B cell (primary cell): ENCODE measurements at regions not wholly inside any gene's neighbourhood (a gene's known extent, or its start where the extent isn't known, plus 50 kb on each side); places are given as distances from the start of the nearest gene placed in this dataset.

Source experiments
- ATAC-seq: fragments of 200-7000 bp; cut with Tn5 transposase; one replicate; pipeline ENCODE4 v1.10.0; 2021; ENCODE audit warnings: low read depth, mild to moderate bottlenecking, moderate number of reproducible peaks, moderate library complexity
- CTCF ChIA-PET: fragments of 350-600 bp; sonication (Branson Sonifier 250); formaldehyde crosslinking; loops from one replicate; lab custom pipeline; 2021; ENCODE audit warnings: antibody characterized with exemption, inconsistent platforms; lab: Charles Lee
- POLR2A ChIA-PET: fragments of 350-600 bp; sonication (Branson Sonifier 250); formaldehyde crosslinking; loops from one replicate; lab custom pipeline; 2021; ENCODE audit warnings: antibody characterized with exemption; lab: Charles Lee
- DNase-seq: peaks from one replicate; pipeline ENCODE4 v3.0.0; 2013
- H2AFZ ChIP-seq: 2 replicates; pipeline ENCODE4 v1.6.1; 2012; ENCODE audit warnings: mild to moderate bottlenecking, low read depth, low read length; ENCODE audit not compliant: insufficient read depth, poor library complexity, severe bottlenecking
- H3K27ac ChIP-seq, 2 donors: 1 replicate in 1 of 2; 2 replicates in 1 of 2; pipeline ENCODE4 v1.5.1; 2012 to 2013; ENCODE audit warnings: low read length in 2 of 2, mild to moderate bottlenecking in 2 of 2, moderate library complexity in 1 of 2
- H3K27me3 ChIP-seq, 4 experiments: fragments of 200-600 bp in 1 of 4; sonication (generic) in 1 of 4; replicated peaks in 1 of 4; 1 replicate in 2 of 4; 2 replicates in 2 of 4; pipeline versions ENCODE4 v1.6.1 to v1.7.0; 2013 to 2016; ENCODE audit warnings: low read length in 3 of 4, mild to moderate bottlenecking in 2 of 4, mixed read lengths in 1 of 4, moderate library complexity in 1 of 4; ENCODE audit not compliant: insufficient read depth in 4 of 4, control insufficient read depth in 3 of 4; ENCODE audit errors: control extremely low read depth in 1 of 4
- H3K36me3 ChIP-seq, 2 experiments: replicated peaks in 1 of 2; 1 replicate in 1 of 2; 2 replicates in 1 of 2; pipeline versions ENCODE4 v1.6.1 to v1.7.1; 2013; ENCODE audit warnings: low read length in 1 of 2; ENCODE audit not compliant: insufficient read depth in 2 of 2, control insufficient read depth in 1 of 2; ENCODE audit errors: control extremely low read depth in 1 of 2, extremely low read depth in 1 of 2
- H3K4me1 ChIP-seq, 2 donors: fragments of 200-600 bp in 1 of 2; sonication (generic) in 1 of 2; 1 replicate in 1 of 2; 2 replicates in 1 of 2; pipeline versions ENCODE4 v1.5.1 to v1.6.1; 2013 to 2017; ENCODE audit warnings: low read length in 2 of 2; ENCODE audit not compliant: control insufficient read depth in 2 of 2, insufficient read depth in 2 of 2
- H3K4me2 ChIP-seq: replicated peaks from 2 replicates; pipeline ENCODE3; 2012; ENCODE audit warnings: mild to moderate bottlenecking, low read depth, low read length; ENCODE audit not compliant: poor library complexity, severe bottlenecking
- H3K4me3 ChIP-seq, 5 experiments: fragments of 200-600 bp in 1 of 5; sonication (generic) in 1 of 5; 1 replicate in 3 of 5; 2 replicates in 2 of 5; pipeline versions ENCODE4 v1.5.1 to v1.7.0; 2011 to 2016; ENCODE audit warnings: low read length in 4 of 5, mild to moderate bottlenecking in 4 of 5, low read depth in 2 of 5, control low read depth in 1 of 5, moderate library complexity in 1 of 5; ENCODE audit not compliant: insufficient read depth in 1 of 5; ENCODE audit errors: control extremely low read depth in 1 of 5, extremely low read depth in 1 of 5
- H3K79me2 ChIP-seq: fragments of 200-600 bp; sonication (generic); one replicate; pipeline ENCODE4 v1.6.0; 2016; ENCODE audit warnings: low read length; ENCODE audit not compliant: control insufficient read depth, insufficient read depth
- H3K9ac ChIP-seq: fragments of 200-600 bp; sonication (generic); 2 replicates; pipeline ENCODE4 v1.6.1; 2017; ENCODE audit warnings: mild to moderate bottlenecking, low read length, moderate library complexity
- H3K9me3 ChIP-seq, 3 donors: one replicate each; pipeline versions ENCODE4 v1.6.1 to v1.7.1; 2013; ENCODE audit warnings: low read length in 2 of 3; ENCODE audit not compliant: control insufficient read depth in 2 of 3, insufficient read depth in 1 of 3; ENCODE audit errors: control extremely low read depth in 1 of 3
- H4K20me1 ChIP-seq: 2 replicates; pipeline ENCODE4 v1.6.0; 2012; ENCODE audit warnings: mild to moderate bottlenecking, low read length; ENCODE audit not compliant: insufficient read depth, control insufficient read depth, poor library complexity, severe bottlenecking
- H3K27ac Mint-ChIP-seq: one replicate; pipeline ENCODE4 v1.8.0; 2021; ENCODE audit warnings: mixed read lengths
- H3K27me3 Mint-ChIP-seq: one replicate; pipeline ENCODE4 v1.8.0; 2021; ENCODE audit warnings: mixed read lengths
- H3K4me1 Mint-ChIP-seq: one replicate; pipeline ENCODE4 v1.8.0; 2021; ENCODE audit warnings: mixed read lengths
- H3K4me3 Mint-ChIP-seq: one replicate; pipeline ENCODE4 v1.8.0; 2021; ENCODE audit warnings: mixed read lengths
- H3K9me3 Mint-ChIP-seq: one replicate; pipeline ENCODE4 v1.8.0; 2022; ENCODE audit warnings: mixed read lengths; ENCODE audit not compliant: insufficient read depth
- EZH2 ChIP-seq: IDR thresholded peaks from 2 replicates; pipeline ENCODE4 v1.6.1; 2012; ENCODE audit warnings: borderline replicate concordance, low read depth, mild to moderate bottlenecking, moderate library complexity, low read length; ENCODE audit not compliant: insufficient read depth, poor library complexity, severe bottlenecking
- WGBS: methylation state at CpG from one replicate; pipeline ENCODE4 v1.1.5; 2013; ENCODE audit warnings: missing lambda C conversion rate; ENCODE audit not compliant: insufficient coverage; 5-methylcytosine and 5-hydroxymethylcytosine counted together
- intact Hi-C: fragments of 100-400 bp; cut with micrococcal nuclease; formaldehyde crosslinking; loops from one replicate; pipeline ENCODE4 v1.10.0; 2022
- TF ChIP-seq, protein P1 (sequence below): fragments of 200-600 bp; IDR thresholded peaks from one replicate; pipeline ENCODE4 v1.8.0; 2022; ENCODE audit warnings: antibody characterized with exemption, mild to moderate bottlenecking

- Histone ChIP-seq H3K9ac (no peak overlapping the region), H3K27me3 (no peaks in the 10 kb centered on the region), H3K79me2 (no peaks in the 10 kb centered on the region), H3K4me3 (no peak overlapping the region), H3K4me1 (no peaks in the 10 kb centered on the region), H2AFZ (no peak overlapping the region), H3K36me3 (no peaks in the 10 kb centered on the region), H3K27ac (no peak overlapping the region), H4K20me1 (no peaks in the 10 kb centered on the region), H3K4me2 (no peak overlapping the region), H3K9me3 (no peaks in the 10 kb centered on the region)
- Mint-ChIP-seq H3K9me3 (no peaks in the 10 kb centered on the region), H3K27me3 (peaks cover 3% of the 10 kb centered on the region), H3K27ac (no peak overlapping the region), H3K4me3 (no peak overlapping the region), H3K4me1 (no peaks in the 10 kb centered on the region)
- WGBS, result no CpG with 5 or more reads among the region's 1 CpG
- POLR2A ChIA-PET, result no interaction called here
- intact Hi-C loops, result no loop called here
- ATAC-seq (no peak), DNase-seq (no peak)
- TF ChIP-seq, protein P1, sequence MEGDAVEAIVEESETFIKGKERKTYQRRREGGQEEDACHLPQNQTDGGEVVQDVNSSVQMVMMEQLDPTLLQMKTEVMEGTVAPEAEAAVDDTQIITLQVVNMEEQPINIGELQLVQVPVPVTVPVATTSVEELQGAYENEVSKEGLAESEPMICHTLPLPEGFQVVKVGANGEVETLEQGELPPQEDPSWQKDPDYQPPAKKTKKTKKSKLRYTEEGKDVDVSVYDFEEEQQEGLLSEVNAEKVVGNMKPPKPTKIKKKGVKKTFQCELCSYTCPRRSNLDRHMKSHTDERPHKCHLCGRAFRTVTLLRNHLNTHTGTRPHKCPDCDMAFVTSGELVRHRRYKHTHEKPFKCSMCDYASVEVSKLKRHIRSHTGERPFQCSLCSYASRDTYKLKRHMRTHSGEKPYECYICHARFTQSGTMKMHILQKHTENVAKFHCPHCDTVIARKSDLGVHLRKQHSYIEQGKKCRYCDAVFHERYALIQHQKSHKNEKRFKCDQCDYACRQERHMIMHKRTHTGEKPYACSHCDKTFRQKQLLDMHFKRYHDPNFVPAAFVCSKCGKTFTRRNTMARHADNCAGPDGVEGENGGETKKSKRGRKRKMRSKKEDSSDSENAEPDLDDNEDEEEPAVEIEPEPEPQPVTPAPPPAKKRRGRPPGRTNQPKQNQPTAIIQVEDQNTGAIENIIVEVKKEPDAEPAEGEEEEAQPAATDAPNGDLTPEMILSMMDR, result no peak
- no peak for TF ChIP-seq EZH2
- CTCF ChIA-PET, result no interaction called here
Observed at GRCh38 chr10:59563531-59563930, 146.1 kb downstream of the SLC16A9 start.

- no peak overlapping the region for H3K27ac ChIP-seq
- no peak for TF ChIP-seq EZH2
- TF ChIP-seq, protein P1, result no peak
- intact Hi-C loops, result no loop called here
- H3K9me3 ChIP-seq, result no peaks in the 10 kb centered on the region
- no peaks in the 10 kb centered on the region for H3K36me3 ChIP-seq
- no peak overlapping the region for H3K4me3 ChIP-seq
- ATAC-seq (no peak), DNase-seq (no peak)
- H4K20me1 ChIP-seq, result no peaks in the 10 kb centered on the region
- Mint-ChIP-seq H3K4me1 (peaks cover 1% of the 10 kb centered on the region), H3K4me3 (no peak overlapping the region), H3K27me3 (peaks cover 8% of the 10 kb centered on the region), H3K9me3 (no peaks in the 10 kb centered on the region), H3K27ac (no peak overlapping the region)
- WGBS, result no CpG with 5 or more reads among the region's 3 CpGs
- no peak overlapping the region for H3K9ac ChIP-seq
- POLR2A ChIA-PET, result no interaction called here
- CTCF ChIA-PET, result no interaction called here
- no peak overlapping the region for H3K4me2 ChIP-seq
- H3K4me1 ChIP-seq, result no peaks in the 10 kb centered on the region
- no peaks in the 10 kb centered on the region for H3K27me3 ChIP-seq
- H2AFZ ChIP-seq, result no peak overlapping the region
- H3K79me2 ChIP-seq, result no peaks in the 10 kb centered on the region
Observed at GRCh38 chr10:59562126-59562525, 147.5 kb downstream of the SLC16A9 start.
